Upper lobe of left lung (tissue), 6 donors: ENCODE measurements at regions not wholly inside any gene's neighbourhood (a gene's known extent, or its start where the extent isn't known, plus 50 kb on each side); places are given as distances from the start of the nearest gene placed in this dataset.
"Not testable (repeated sequence)": the region's sequence is repeated elsewhere in the genome, so short reads cannot be mapped to it uniquely, and the experiment has no call there.

Source experiments
- ATAC-seq, 2 donors: fragments of 200-7000 bp; cut with Tn5 transposase; one replicate each; pipeline ENCODE4 v1.9.1; 2022; ENCODE audit warnings: mild to moderate bottlenecking in 2 of 2, moderate library complexity in 2 of 2; ENCODE audit not compliant: low FRiP score in 2 of 2
- DNase-seq, 2 donors: peaks; one replicate each; pipeline ENCODE4 v3.0.0-alpha.2; 2019 to 2020
- H3K27ac ChIP-seq, 4 donors: fragments of 200-600 bp; sonication (generic); one replicate each; pipeline ENCODE4 v1.5.1; 2016 to 2019
- H3K27me3 ChIP-seq, 4 donors: fragments of 200-600 bp; sonication (generic); one replicate each; pipeline ENCODE4 v1.5.1; 2017 to 2019
- H3K36me3 ChIP-seq, 4 donors: fragments of 200-600 bp; sonication (generic); one replicate each; pipeline ENCODE4 v1.5.1; 2016 to 2019
- H3K4me1 ChIP-seq, 4 donors: fragments of 200-600 bp; sonication (generic); one replicate each; pipeline ENCODE4 v1.5.1; 2018 to 2019
- H3K4me3 ChIP-seq, 4 donors: fragments of 200-600 bp; sonication (generic); one replicate each; pipeline ENCODE4 v1.5.1; 2017 to 2019; ENCODE audit warnings: mild to moderate bottlenecking in 2 of 4, moderate library complexity in 1 of 4
- H3K9me3 ChIP-seq, 4 donors: fragments of 200-600 bp; sonication (generic); one replicate each; pipeline ENCODE4 v1.5.1; 2018 to 2019
- EP300 ChIP-seq, 4 donors: sonication (generic); formaldehyde crosslinking; IDR thresholded peaks; one replicate each; pipeline ENCODE4 v1.5.1; 2017; ENCODE audit warnings: antibody characterized with exemption in 4 of 4, control low read depth in 2 of 4
- POLR2A ChIP-seq, 4 donors: fragments of 450-650 bp; IDR thresholded peaks; one replicate each; pipeline ENCODE4 v1.5.1; 2016 to 2017; ENCODE audit warnings: antibody characterized with exemption in 4 of 4, mild to moderate bottlenecking in 2 of 4
- POLR2AphosphoS5 ChIP-seq, 2 donors: sonication (generic); formaldehyde crosslinking; IDR thresholded peaks; one replicate each; pipeline ENCODE4 v1.5.1; 2017; ENCODE audit warnings: antibody characterized with exemption in 2 of 2
- WGBS, 2 donors: methylation state at CpG; one replicate each; pipeline ENCODE4 v1.1.5; 2017 to 2018; 5-methylcytosine and 5-hydroxymethylcytosine counted together
- TF ChIP-seq, protein P1 (sequence below), 6 experiments: fragments of 450-650 bp in 4 of 6; fragments of 200-600 bp in 2 of 6; sonication (generic) in 2 of 6; IDR thresholded peaks; one replicate each; pipeline ENCODE4 v1.5.1; 2016 to 2019; ENCODE audit warnings: antibody characterized with exemption in 6 of 6
- donor health status: DM: no; HTN: no; CAD: no; lungs with moderate emphysema.
- donor health status: DM: no; HTN: yes; CAD: no; lungs with severe emphysema.

DNA sequence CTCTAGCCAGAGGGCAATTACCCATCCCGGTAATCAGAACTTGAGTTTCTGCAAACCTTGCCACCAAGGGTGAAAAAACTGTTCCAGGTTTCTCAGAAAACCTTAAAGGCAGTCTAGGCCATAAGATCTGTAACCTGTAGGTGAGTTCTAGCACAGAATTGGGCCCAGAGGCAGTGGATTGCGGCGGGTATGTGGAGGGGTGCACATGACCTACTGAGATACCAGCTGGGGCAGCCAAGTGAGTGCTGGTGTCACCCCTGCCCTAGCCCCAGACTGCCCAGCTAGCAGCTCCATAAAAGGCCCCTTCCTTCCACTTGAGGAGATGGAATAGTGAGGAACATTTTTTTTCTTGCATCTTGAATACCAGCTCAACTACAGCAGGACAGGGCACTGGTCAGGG, 176.7 kb downstream of the SMARCA1 start:
- no peak for ATAC-seq
- WGBS, 2 donors: 53 to 89% methylated on average over 1 to 3 of the region's 3 CpGs
- H3K27me3 ChIP-seq: no peaks in the 10 kb centered on the region
- H3K4me3 ChIP-seq: no peak overlapping the region
- no peak for TF ChIP-seq EP300 (IDR thresholded peaks at IDR 0.05)
- no peak for TF ChIP-seq POLR2AphosphoS5 (IDR thresholded peaks at IDR 0.05)
- TF ChIP-seq POLR2A (IDR thresholded peaks at IDR 0.05): no peak
- TF ChIP-seq, protein P1, sequence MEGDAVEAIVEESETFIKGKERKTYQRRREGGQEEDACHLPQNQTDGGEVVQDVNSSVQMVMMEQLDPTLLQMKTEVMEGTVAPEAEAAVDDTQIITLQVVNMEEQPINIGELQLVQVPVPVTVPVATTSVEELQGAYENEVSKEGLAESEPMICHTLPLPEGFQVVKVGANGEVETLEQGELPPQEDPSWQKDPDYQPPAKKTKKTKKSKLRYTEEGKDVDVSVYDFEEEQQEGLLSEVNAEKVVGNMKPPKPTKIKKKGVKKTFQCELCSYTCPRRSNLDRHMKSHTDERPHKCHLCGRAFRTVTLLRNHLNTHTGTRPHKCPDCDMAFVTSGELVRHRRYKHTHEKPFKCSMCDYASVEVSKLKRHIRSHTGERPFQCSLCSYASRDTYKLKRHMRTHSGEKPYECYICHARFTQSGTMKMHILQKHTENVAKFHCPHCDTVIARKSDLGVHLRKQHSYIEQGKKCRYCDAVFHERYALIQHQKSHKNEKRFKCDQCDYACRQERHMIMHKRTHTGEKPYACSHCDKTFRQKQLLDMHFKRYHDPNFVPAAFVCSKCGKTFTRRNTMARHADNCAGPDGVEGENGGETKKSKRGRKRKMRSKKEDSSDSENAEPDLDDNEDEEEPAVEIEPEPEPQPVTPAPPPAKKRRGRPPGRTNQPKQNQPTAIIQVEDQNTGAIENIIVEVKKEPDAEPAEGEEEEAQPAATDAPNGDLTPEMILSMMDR (IDR thresholded peaks at IDR 0.05): no peak
- no peak for DNase-seq
- peaks cover 0 to 6% (median 0%) of the 10 kb centered on the region in 4 donors for H3K9me3 ChIP-seq
- H3K36me3 ChIP-seq: no peaks in the 10 kb centered on the region
- H3K4me1 ChIP-seq: no peaks in the 10 kb centered on the region
- no peak overlapping the region for H3K27ac ChIP-seq

DNA sequence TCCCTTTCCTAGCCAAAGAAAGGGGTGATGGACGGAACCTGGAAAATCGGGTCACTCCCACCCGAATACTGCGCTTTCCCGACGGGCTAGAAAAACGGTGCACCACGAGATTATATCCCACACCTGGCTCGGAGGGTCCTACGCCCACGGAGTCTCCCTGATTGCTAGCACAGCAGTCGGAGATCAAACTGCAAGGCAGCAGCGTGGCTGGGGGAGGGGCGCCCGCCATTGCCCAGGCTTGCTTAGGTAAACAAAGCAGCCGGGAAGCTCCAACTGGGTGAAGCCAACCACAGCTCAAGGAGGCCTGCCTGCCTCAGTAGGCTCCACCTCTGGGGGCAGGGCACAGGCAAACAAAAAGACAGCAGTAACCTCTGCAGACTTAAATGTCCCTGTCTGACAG, 186.0 kb downstream of the SMARCA1 start:
- not testable (repeated sequence) for H3K27ac ChIP-seq, H3K4me1 ChIP-seq, ATAC-seq, H3K27me3 ChIP-seq, H3K36me3 ChIP-seq, H3K4me3 ChIP-seq
- DNase-seq: peak in 1 of 2 donors; percentile 24
- WGBS, 2 donors: 50 to 83% methylated on average over 2 to 16 of the region's 16 CpGs
- H3K9me3 ChIP-seq: peaks cover 0 to 15% (median 0%) of the 10 kb centered on the region in 4 donors

DNA sequence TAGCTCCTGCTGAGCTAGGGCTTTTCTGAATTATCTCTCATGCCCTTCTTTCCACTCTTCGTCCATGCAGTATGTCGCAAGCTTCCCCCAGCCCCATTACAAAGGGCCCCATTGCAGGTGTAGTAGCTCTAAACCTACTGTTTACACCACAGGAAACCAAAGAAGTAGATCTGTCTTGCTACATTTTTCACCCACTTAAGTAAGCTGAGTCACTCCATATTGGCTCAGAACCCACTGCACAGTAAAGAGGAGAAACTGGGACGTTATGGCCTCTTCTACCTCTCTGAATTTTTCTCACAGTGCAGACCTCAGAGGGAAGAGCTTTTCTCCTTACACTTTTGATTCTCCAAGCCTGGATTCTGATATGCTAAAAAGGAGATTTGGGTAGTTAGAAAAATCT, 200.2 kb downstream of the SMARCA1 start:
- Histone ChIP-seq H3K4me1 (no peaks in the 10 kb centered on the region), H3K27me3 (no peaks in the 10 kb centered on the region), H3K36me3 (no peaks in the 10 kb centered on the region), H3K9me3 (no peaks in the 10 kb centered on the region), H3K4me3 (no peak overlapping the region), H3K27ac (no peak overlapping the region)
- TF ChIP-seq, protein P1 (IDR thresholded peaks at IDR 0.05): no peak
- TF ChIP-seq POLR2A (IDR thresholded peaks at IDR 0.05): no peak
- no peak for TF ChIP-seq EP300 (IDR thresholded peaks at IDR 0.05)
- no peak for TF ChIP-seq POLR2AphosphoS5 (IDR thresholded peaks at IDR 0.05)
- DNase-seq (no peak), ATAC-seq (no peak)
- WGBS, 2 donors: 44 to 62% methylated on average over 3 of the region's 3 CpGs

DNA sequence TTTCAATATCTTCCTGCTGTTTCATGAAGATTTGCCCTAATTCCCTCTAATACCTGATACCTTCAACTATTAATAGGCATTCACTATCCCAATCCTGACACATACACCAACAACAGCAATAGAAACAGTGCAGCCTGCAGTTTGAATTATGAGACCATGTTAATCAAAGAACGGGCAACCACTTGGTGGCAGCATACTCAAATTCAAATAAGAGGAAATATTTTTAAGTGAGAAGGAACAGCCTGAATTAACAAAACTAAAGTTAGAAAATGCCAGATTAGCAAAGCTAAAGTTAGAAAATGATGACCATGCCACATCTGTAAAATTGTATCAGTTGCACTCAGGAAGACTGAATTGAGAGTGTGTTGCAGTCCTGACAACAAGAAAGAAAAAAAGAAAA, 204.9 kb downstream of the SMARCA1 start:
- no peak for TF ChIP-seq POLR2AphosphoS5 (IDR thresholded peaks at IDR 0.05)
- no peak for TF ChIP-seq EP300 (IDR thresholded peaks at IDR 0.05)
- TF ChIP-seq POLR2A (IDR thresholded peaks at IDR 0.05): no peak
- TF ChIP-seq, protein P1 (IDR thresholded peaks at IDR 0.05): no peak
- H3K9me3 ChIP-seq: no peaks in the 10 kb centered on the region

DNA sequence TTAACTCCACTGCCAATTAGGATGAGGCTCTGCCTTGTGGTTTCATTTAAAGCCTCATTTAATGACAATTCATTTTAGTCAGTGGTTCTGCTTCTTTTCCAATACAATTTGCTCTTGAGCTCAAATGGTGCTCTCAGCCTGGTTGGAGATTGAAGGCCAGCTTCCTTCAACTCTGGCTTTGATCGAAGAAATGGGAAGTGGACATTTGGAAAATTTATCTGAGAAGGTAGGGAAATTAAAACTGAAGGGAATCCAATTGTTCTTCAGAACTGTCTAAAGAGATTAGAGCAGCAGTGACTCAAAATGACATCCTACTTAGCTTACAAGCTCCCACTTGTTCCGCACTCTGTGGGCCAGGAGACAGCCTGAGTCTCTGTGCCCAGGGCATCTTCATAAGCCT, 206.8 kb downstream of the SMARCA1 start:
- Histone ChIP-seq H3K36me3 (no peaks in the 10 kb centered on the region), H3K27ac (no peak overlapping the region), H3K4me1 (no peaks in the 10 kb centered on the region), H3K27me3 (no peaks in the 10 kb centered on the region), H3K4me3 (no peak overlapping the region), H3K9me3 (no peaks in the 10 kb centered on the region)
- no peak for TF ChIP-seq POLR2AphosphoS5 (IDR thresholded peaks at IDR 0.05)
- TF ChIP-seq EP300 (IDR thresholded peaks at IDR 0.05): no peak
- no peak for TF ChIP-seq POLR2A (IDR thresholded peaks at IDR 0.05)
- TF ChIP-seq, protein P1 (IDR thresholded peaks at IDR 0.05): no peak
- 78 to 88% methylated on average over 2 of the region's 2 CpGs for WGBS, 2 donors
- DNase-seq: no peak
- no peak for ATAC-seq

More for the DNA sequence above, 204.9 kb downstream of the SMARCA1 start:
- no peak overlapping the region for H3K27ac ChIP-seq
- H3K4me1 ChIP-seq: no peaks in the 10 kb centered on the region
- DNase-seq (no peak), ATAC-seq (no peak)
- no peaks in the 10 kb centered on the region for H3K27me3 ChIP-seq
- WGBS, 2 donors: 40 to 65% methylated on average over 1 of the region's 1 CpG
- no peak overlapping the region for H3K4me3 ChIP-seq
- H3K36me3 ChIP-seq: no peaks in the 10 kb centered on the region
